ENCODE measurements at regions not wholly inside any gene's neighbourhood (a gene's known extent, or its start where the extent isn't known, plus 50 kb on each side); places are given as distances from the start of the nearest gene placed in this dataset.

DNA sequence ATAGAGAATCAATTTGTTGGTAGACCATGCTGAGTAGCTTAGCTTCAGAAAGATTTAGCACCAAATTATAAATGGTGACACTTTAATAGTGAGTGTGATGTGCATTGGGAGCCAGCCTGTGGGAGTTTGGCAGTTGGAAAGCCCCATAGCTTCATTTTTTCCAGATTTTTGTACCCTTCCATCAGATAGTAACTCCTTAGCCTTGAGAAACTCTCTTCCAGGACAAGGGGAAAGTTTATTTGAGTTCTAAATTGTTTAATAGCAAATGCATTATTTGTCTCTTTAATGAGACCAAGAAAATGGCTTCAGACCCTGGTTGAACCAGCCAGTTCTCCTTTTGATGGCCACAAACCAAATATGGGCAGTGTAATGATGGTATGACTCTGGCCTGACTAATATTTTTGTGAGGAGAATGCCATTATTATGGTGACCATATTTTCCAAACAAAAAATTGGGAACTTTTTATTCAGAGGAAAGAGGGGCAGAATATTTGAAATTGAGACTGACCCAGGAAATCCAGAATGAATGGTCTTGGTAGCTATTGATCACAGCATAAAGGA lies 49.8 kb downstream of the PLCE1 start:
- no peak for DNase-seq

DNA sequence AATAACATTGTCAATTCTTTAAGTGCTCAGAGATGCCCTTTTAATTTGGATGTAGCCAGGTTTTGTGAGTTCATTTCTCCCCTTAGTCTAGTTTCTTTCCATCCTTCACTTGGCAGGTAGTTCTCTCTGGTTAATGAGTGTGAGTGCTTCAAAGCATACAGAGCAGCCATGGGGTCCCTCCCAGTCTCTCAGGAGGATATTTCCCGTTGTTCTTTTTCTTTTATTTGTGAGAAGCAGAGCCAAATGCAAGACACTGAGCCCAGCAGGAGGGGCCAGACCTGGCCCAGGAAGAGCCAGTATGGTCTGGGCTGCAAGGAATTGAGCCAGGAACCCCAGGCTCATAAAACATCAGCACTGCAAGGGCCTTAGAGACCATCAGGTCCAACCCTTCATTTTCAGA lies 52.4 kb downstream of the PLCE1 start:
- no peak for DNase-seq

DNA sequence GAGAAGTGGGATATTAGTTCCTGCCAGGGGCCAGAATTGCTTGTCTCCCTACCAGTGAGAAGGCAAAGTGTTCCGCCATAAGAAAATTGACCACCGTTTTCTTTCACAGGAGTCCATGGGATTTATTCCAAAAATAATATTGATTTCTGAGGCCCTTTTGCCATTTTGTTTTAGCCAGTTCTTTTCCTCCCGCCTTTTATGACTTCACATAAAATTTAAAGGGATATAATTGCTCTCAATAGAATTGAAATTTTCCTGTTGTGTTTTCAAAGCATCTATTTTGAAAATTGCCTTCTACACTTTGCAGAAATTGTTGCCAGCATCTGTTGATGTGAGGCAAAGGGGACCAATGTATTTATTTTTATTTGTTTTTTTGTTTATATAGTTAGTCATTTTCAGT lies 53.6 kb downstream of the PLCE1 start:
- DNase-seq: no peak

DNA sequence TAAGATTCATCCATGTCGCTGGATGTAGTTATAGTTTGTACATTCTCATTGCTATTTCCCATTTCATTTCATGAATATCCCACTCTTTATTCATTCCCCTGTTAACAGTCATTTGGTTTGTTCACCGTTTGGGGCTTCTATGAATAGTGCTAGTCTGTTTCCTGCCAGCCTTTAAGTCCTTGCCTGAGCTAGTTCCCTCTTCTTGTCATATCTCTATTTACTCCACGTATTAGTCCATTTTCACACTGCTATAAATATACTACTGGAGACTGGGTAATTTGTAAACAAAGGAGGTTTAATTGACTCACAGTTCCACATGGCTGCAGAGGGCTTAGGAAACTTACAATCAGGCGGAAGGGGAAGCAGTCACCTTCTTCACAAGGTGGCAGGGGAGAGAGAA lies 56.2 kb downstream of the PLCE1 start:
- DNase-seq: no peak

DNA sequence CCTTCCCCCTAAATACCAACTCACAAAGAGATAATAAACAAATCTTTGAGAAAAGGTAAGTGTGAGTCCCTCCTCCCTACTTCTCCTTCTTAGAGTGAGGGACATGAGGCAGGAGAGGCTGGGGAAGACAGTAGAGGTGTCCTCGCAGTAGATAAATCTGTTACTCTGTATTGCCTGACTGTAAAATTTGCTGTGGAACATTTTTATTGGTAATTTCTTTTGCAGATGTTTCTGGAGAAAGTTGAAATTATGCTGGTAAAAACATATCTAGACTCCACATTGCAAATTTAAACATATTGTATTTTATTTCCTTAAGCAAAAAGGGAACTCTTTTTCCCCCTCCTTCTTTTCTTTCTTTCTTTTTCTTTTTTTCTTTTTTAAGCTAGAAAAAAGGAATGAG lies 58.5 kb downstream of the PLCE1 start:
- no peak for DNase-seq

DNA sequence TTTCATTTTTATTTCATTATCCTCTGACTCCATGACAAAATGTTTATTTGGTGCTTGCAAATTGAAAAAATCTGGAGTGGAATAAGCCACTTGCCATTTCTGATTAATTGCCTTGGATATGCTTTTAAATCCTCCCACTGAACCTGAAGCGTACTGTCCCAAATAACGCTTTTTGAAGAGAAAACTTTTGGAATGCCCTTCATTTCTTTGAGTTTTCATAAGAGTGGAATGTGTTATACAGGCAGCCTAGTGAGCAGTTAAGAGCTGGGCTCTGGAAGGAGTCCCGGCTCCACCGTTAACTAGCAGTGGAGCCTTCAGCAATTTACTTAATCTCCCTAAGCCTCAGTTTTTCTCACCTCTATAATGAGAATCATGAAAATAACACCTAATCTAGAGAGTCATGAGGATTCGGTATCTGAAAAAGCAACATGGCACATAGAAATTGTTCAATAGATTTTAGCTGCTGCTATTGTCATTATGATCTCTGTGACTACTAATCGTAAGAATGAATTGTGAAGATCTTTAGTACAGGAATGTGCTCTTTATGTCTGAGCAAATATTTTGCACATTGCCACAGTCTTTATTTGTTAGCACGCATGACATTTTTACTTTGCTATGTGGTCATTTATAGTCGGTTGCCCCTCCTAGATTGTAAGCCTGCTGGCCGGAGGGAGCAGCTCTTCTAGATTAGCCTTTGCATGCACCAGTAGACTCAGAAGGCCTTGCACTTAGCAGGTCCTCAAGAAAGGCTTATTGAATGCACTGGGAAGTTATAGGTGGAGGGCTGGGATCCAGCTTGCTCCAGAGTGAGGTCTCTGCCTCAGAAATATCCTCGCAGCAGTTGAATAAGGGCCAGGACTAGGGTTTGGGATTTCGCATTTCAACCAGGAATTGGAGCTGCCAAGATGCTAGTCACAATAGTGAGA lies 59.4 kb downstream of the PLCE1 start:
- no peak for DNase-seq

DNA sequence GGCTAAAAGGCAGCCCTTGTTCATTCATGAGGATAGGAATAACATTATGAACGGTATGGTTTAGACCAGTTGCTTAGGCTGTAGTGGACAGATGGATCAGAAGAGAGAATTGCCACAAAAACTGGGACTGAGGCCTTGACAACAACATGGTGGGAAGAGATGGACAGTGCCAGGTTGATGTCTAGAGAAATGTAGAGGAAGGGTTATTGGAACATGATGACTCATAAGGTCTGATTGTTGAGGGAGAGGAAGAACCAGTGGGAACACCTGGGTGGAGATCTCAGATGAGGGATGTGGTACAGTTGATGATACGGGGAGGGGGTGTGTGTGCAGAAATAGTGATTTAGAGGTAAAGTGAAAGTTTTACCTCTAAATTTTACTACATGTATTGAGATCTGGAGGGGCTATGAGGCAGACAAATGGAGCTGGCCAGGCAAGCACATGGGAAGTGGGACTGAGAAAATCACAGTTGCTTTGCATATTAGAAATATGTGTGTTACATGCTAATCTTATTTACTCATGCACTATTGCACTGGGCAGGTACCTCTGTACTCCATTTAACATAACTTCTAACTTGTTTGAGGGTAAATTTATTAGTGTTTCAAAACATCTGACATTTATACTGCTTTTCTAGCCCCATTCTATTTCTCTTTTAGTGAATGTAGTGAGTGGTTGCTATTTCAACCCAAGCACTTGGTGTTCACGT lies 65.6 kb downstream of the PLCE1 start:
- DNase-seq: no peak

DNA sequence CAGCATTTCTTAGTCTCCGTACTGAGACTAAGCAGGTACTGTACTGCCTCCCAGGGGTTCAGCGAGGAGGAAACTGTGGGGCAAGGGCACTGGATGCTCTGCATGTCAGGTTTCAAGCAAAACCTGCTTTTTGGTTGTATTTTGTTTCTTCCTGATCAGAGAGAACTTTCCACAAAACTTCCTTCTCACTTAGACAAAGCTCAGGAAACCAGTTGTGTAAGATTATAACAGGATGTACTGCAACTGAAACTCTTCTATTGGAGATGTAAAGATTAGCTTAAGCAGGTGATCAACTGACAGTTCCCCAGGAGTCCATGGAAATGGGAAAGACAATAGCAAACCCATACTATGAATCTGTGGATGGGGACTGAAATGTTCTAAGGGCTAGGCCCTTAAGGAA lies 67.3 kb downstream of the PLCE1 start:
- DNase-seq: no peak

DNA sequence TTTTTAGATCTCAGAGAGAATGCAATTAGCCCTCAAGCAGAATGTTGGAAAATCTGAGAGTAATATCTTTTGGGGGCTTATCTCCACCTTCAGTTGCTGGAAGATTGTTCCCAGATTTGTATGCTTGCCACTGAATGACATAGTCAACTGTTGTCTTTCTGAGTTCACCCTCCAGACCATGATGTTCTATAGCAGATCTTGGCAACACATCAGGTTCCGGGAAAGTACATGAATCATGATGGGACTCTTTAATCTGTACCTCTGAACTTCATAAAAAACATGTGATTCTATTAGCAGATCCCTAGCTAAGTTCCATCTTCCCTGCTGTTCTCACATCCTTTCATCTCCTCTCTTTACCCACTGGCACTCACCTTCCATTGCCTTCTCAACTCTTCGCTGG lies 68.9 kb downstream of the PLCE1 start:
- DNase-seq: no peak

DNA sequence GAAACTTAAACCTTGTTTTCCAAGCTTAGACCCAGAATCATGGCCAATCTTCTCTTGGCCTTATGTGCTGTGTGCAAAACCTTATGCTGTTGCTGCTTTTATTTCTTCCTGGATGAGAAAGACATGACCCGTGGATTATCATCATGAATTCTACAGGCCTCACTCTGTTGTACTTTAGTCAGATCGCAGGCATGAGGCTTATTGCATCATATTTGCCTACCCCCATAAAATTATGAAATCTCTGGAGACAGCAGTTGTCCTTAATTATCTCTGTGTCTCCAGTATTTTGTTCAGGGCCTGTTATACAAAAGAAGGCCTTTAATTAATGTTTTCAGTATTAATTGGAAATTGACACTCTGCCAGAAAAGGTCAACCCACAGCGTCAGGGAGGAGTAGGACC lies 71.6 kb downstream of the PLCE1 start:
- no peak for DNase-seq

DNA sequence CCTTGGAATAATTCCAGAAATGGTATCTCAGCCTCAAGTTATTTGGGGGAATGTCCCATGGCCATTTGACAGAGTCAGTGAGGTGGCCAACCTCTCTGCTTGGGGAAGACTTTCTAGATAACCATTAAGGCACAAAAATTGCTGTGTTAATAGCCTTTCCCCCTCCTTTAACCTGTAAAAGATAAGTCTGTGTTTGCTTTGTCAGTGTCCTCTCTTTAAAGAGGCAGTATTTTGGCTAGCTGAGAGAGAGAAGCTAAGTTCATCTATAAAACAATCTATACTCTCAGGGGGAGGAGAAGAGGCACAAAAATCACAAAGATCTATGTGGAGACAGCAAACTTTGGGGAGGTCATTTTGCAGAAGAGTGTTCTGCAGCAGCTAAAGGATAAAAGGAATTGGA lies 72.1 kb downstream of the PLCE1 start:
- DNase-seq: no peak

DNA sequence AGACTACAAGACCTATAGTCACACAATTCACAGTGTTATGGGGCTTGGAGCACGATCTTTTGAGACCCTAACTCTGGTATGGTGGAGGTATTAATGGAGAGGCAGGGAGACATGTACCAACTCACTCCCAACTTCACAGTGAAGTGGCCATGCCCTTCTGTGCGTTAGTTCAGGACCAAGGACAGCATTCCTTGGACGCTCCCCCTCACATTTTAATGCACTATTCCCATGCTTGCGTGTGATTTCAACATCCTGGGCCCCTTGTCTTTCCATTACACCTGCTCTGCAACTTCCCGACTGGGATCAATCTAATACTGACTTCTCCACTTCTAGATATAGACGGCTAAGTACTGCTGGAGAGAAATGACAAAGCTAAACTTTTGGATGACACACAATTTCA lies 72.7 kb downstream of the PLCE1 start:
- DNase-seq: no peak

DNA sequence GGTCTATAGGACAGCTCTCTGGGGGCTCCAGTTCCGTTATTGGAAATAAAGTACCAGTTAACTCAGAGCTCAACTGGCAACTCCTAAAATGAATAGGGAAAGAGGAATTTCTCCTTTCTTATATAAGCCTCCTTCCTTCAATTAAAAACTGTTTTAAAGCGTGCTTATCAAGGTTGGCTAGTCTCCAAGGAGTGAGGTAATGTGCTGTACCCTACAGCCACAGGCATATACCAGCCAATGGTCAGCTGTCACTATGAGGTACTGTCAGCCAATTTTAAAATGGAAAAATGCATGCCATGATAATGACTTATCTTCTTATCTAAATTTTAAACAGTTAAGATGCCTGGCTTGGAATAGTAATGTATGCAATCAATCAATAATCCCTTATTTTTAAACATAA lies 76.2 kb downstream of the PLCE1 start:
- DNase-seq: no peak

DNA sequence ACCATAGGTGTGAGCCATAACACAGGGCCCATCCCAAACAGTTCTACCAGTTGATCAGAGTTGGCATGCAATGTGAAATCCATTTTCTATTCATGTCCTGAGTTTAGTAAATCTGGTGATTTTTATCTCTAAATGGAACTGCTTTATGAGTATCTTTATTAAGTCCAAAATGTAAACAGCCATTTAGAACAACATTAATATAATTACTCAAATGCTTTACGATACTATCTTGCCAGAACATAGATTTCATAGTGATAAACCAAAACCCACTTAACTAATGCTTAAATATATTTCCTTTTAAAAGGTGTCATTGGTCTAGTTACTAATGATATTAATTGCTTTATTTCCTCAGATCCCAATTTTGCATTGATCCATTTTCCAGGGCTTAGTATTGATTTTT lies 80.7 kb downstream of the PLCE1 start:
- DNase-seq: no peak

DNA sequence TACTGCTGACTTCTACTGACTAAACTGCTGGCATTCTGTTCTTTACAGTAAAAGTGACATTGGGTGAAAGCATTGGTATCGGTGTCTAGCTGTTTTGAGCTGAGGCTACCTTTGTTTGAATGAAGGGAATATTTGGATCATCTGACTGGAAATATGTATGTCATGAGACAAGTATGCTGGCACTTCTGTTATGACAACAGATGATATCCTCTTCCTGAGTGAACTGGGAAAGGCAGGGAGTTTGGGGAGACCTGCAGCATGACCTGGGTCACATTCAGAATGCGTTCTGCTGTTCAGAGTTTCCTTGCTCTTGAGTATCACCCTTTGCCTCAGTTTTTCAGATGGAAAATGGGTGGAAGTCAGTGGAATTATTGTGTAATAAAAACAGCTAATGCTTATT lies 81.8 kb downstream of the PLCE1 start:
- DNase-seq: no peak

DNA sequence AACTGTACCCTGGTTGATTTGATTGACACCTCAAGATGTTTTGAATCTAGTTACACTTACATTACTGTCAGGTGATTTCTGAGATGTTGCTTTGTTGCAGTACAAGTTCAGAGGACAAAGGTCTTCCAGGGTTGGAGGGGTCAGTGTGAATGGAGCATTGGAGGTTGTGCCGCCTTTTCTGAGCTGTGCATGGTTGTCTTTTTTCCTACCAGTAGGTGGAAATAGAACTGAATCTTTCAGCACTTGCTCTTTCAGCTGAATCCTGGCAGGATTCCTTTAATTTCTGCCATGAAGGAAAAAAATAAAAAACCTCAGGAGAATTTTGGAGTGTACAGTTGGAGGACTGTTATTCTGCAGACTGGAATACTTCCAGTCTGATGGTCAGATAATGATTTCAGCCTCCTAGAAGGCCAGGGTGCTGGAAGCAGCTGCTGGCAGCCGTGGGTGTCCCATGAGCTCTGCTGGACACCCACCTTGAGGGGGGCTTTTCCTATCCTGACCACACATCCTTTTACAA lies 82.7 kb downstream of the PLCE1 start:
- DNase-seq: no peak

DNA sequence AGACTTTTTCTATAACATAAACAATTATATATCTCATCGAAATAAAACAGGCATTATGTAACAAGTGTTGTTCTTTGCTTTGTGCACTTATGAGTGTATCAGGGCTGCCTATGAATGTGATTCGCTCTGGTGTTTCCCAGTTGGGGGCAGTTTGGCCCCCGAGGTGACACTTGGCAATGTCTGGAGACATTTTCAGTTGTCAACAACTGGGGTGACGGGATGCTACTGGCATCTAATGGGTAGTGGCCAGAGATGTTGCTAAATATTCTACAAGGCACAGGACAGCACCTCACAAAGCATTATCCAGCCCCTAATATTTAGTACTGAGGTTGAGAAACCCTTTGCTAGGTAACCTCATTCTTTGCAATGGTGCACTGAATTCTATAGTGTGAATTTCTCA lies 83.3 kb downstream of the PLCE1 start:
- DNase-seq: no peak

DNA sequence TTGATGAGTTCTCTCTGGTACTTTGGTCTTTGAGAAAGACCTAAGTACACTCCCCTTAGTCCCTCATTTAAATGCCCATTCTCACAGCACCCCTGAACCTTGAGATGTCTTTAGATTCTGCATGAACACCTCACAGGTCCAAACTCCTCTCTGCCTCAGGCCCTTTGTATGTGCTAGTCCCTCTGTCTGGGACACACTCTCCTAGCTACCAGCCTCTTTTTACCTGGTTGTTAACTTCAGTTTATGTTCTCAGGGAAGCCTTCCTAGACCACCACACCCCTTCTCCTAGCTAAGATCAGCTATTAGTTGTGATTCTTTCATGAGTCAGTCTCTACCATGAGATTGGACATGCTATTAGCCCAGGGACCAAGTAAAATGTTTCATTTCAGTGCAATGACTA lies 86.4 kb downstream of the PLCE1 start:
- DNase-seq: no peak

DNA sequence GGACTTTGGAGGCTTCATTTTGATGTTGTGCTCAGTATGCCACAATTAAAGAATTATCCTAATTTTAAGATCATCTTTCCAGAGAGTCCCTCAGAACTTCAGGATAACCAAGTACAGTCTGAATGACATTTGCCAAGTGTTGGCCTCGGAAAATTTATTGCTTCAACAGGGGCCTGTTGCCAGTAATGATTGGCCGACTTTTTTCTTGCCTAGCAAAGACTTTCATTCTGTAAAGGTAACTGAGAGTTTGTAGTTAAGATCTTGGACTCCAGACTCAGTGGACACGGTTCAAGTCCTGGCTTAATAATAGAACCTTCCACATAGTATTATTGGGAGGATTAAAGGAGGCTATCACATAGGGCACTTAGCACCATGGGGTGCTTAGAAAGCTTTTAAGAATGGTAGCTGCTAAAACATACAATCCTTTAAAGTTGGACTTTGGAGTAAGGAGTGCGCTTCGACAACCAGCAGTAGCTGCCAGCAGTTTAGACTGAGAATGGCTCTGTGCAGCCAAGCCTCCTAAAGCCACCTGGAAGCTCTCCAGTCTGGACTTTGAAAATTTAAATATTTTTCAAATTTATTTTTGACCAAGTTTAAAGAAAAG lies 90.0 kb downstream of the PLCE1 start:
- DNase-seq: no peak

DNA sequence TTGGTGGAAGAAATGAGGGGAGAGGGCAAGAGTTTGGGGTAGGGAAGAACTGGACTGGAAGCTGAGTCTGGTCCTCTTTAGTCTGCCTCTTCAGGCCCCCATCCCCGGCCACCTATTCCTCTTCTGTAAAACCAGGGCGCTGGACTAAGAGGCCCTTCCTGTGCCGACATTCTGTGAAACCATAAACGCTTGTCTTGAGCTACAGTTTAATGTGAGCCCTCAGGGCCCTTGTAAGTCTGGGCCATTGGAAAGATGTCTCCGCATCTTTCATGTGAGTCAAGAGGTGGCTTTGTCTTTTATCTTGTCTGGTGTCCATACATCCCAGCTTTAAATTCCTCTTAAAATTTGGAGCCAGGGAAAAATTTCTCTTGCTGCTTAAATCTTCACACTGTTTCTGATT lies 90.6 kb downstream of the PLCE1 start:
- no peak for DNase-seq

DNA sequence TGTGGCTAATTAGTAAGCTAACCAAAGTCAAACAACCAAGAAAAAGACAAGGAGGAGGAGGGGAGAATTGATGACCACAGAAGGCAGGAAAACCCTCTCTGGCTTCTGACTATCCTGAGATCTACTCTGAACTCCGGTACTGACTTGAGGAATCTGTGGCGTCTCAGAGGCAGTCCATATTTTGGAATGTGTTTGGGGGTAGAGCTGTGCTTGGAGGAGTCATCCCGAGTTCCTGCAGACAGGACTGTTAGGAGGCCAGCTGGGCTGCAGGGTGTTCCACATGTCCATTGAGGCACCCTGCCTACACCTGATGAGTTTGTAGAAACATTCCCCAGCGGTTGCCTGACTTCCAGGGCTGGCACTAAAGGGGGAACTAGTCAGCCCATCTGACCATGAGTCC lies 91.6 kb downstream of the PLCE1 start:
- no peak for DNase-seq

DNA sequence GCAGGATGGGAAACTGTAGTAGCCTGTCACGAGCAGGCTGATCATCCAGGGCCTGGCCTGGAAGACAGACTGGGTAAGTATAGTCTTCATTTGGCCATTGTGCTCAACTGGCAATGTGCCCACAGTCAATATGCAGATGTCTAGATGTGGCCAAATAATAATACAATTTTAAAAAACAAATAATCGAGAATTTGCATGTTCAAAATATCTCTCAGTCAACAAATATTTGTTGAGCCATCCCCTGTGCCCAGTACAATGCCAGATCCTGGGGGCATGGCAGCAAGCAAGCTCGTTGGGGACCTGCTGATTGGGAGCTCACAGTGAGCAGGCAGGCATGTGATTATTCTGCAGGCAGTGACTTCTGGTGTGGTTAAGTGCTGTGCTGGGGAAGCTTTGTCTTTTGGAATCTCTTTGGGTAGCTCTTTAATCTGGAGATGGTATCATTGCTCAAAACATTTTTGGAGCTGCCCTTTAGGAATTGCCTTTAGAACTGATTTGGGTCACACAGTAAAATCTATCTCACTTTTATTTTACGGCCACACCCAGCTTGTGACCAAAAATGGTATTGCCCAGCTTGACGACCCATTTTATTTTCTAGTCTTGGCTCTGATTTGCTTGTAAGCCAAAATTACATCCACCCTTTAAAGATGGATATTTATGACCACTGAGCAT lies 92.2 kb downstream of the PLCE1 start:
- no peak for DNase-seq

DNA sequence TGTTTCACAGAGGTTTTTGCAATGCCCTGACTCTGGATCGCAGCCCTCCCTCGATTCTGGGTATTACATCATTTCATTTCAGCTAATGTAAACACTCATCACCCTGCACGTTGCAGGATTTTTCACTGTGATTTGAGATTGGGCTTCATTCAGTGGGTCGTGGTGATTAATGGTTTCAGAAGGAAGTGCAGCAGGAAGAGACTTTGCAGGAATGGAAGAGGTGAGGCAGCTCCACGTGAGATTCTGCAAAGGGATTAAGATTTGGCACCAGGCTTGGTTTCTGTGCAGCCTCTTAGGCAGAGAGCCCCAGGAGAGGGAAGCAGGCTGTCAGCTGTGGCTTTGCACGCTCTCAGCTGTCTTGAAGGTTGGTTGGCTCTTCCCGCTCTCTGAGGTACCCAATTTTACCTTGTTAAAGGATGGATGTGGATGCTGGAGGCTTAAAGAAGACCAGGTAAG lies 95.2 kb downstream of the PLCE1 start:
- no peak for DNase-seq
